Osteoblast (primary cell): ENCODE measurements at regions not wholly inside any gene's neighbourhood (a gene's known extent, or its start where the extent isn't known, plus 50 kb on each side); places are given as distances from the start of the nearest gene placed in this dataset.

ENCODE experiments used
- DNase-seq: peaks from one replicate; pipeline ENCODE4 v3.0.0; 2011; ENCODE audit warnings: low spot score, mixed read lengths; ENCODE audit not compliant: insufficient read length; ENCODE audit errors: missing footprints
- H2AFZ ChIP-seq: 2 replicates; pipeline ENCODE4 v1.6.0; 2011; ENCODE audit warnings: mild to moderate bottlenecking, low read length
- H3K27ac ChIP-seq: 2 replicates; pipeline ENCODE4 v1.5.1; 2011; ENCODE audit warnings: mild to moderate bottlenecking, low read depth, low read length, moderate library complexity
- H3K27me3 ChIP-seq: 2 replicates; pipeline ENCODE4 v1.6.0; 2012; ENCODE audit warnings: mild to moderate bottlenecking, control low read depth, inconsistent platforms, low read length, moderate library complexity; ENCODE audit not compliant: insufficient read depth
- H3K36me3 ChIP-seq: 2 replicates; pipeline ENCODE4 v1.5.1; 2011; ENCODE audit warnings: mild to moderate bottlenecking, low read length, control low read depth, moderate library complexity; ENCODE audit not compliant: insufficient read depth
- H3K4me1 ChIP-seq: 2 replicates; pipeline ENCODE4 v1.5.1; 2011; ENCODE audit warnings: mild to moderate bottlenecking, low read length, control low read depth, moderate library complexity; ENCODE audit not compliant: insufficient read depth
- H3K4me2 ChIP-seq: 2 replicates; pipeline ENCODE4 v1.6.0; 2011; ENCODE audit warnings: mild to moderate bottlenecking, low read length; ENCODE audit not compliant: insufficient read depth
- H3K4me3 ChIP-seq: fragments of 200-600 bp; sonication (generic); 3 replicates; pipeline ENCODE4 v1.5.1; 2012; ENCODE audit warnings: mild to moderate bottlenecking, low read length, inconsistent platforms; ENCODE audit not compliant: insufficient read depth
- H3K79me2 ChIP-seq: 2 replicates; pipeline ENCODE4 v1.6.0; 2012; ENCODE audit warnings: mild to moderate bottlenecking, low read length, control low read depth, inconsistent platforms; ENCODE audit not compliant: insufficient read depth
- H3K9me3 ChIP-seq: 2 replicates; pipeline ENCODE4 v1.5.1; 2011; ENCODE audit warnings: low read depth, low read length, control low read depth
- H4K20me1 ChIP-seq: 2 replicates; pipeline ENCODE4 v1.6.0; 2012; ENCODE audit warnings: mild to moderate bottlenecking, low read length, control low read depth; ENCODE audit not compliant: insufficient read depth
- TF ChIP-seq, protein P1 (sequence below): IDR thresholded peaks from 2 replicates; pipeline ENCODE4 v1.5.1; 2011; ENCODE audit warnings: mild to moderate bottlenecking, low read depth, low read length, moderate library complexity; ENCODE audit errors: extremely low read depth

- Histone ChIP-seq H3K4me2 (no peak overlapping the region), H3K36me3 (no peaks in the 10 kb centered on the region), H3K27me3 (no peaks in the 10 kb centered on the region), H3K79me2 (no peaks in the 10 kb centered on the region), H3K4me3 (no peak overlapping the region), H4K20me1 (no peaks in the 10 kb centered on the region), H3K9me3 (no peaks in the 10 kb centered on the region), H3K4me1 (no peaks in the 10 kb centered on the region), H3K27ac (no peak overlapping the region), H2AFZ (no peak overlapping the region)
- TF ChIP-seq, protein P1, sequence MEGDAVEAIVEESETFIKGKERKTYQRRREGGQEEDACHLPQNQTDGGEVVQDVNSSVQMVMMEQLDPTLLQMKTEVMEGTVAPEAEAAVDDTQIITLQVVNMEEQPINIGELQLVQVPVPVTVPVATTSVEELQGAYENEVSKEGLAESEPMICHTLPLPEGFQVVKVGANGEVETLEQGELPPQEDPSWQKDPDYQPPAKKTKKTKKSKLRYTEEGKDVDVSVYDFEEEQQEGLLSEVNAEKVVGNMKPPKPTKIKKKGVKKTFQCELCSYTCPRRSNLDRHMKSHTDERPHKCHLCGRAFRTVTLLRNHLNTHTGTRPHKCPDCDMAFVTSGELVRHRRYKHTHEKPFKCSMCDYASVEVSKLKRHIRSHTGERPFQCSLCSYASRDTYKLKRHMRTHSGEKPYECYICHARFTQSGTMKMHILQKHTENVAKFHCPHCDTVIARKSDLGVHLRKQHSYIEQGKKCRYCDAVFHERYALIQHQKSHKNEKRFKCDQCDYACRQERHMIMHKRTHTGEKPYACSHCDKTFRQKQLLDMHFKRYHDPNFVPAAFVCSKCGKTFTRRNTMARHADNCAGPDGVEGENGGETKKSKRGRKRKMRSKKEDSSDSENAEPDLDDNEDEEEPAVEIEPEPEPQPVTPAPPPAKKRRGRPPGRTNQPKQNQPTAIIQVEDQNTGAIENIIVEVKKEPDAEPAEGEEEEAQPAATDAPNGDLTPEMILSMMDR = no peak
- DNase-seq = no peak
Observed at GRCh38 chr14:82755476-82755875, 1221.8 kb upstream of the SEL1L start.

DNA sequence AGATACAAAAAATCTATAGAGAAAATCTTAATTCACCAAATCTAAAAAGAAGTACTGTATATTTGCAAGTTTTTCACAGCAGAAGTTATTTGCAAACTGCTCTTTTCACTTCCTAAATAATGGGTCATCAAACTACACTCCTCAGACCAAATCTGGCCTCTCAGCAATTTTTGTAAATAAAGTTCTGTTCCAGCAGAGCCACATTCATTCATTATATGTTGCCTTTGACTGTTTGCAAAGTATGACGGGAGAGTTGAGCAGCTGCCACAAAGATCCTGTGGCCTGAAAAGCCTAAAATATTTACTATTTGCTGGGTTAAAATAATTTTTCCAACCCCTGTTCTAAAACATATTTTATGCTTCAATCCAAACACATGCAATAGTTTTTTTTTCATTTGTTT is 1222.3 kb upstream of the SEL1L start:
- DNase-seq = no peak
- Histone ChIP-seq H3K4me1 (no peaks in the 10 kb centered on the region), H3K27ac (no peak overlapping the region), H2AFZ (no peak overlapping the region), H3K36me3 (no peaks in the 10 kb centered on the region), H4K20me1 (no peaks in the 10 kb centered on the region), H3K9me3 (no peaks in the 10 kb centered on the region), H3K4me2 (no peak overlapping the region), H3K27me3 (no peaks in the 10 kb centered on the region), H3K4me3 (no peak overlapping the region), H3K79me2 (no peaks in the 10 kb centered on the region)
- TF ChIP-seq, protein P1 = no peak

GRCh38 chr14:82757776-82758175 is 1224.1 kb upstream of the SEL1L start:
- Histone ChIP-seq H2AFZ (no peak overlapping the region), H3K4me3 (no peak overlapping the region), H3K4me2 (no peak overlapping the region), H4K20me1 (no peaks in the 10 kb centered on the region), H3K79me2 (no peaks in the 10 kb centered on the region), H3K27me3 (no peaks in the 10 kb centered on the region), H3K36me3 (no peaks in the 10 kb centered on the region), H3K4me1 (no peaks in the 10 kb centered on the region), H3K27ac (no peak overlapping the region), H3K9me3 (no peaks in the 10 kb centered on the region)
- TF ChIP-seq, protein P1 = no peak
- DNase-seq = no peak

DNA sequence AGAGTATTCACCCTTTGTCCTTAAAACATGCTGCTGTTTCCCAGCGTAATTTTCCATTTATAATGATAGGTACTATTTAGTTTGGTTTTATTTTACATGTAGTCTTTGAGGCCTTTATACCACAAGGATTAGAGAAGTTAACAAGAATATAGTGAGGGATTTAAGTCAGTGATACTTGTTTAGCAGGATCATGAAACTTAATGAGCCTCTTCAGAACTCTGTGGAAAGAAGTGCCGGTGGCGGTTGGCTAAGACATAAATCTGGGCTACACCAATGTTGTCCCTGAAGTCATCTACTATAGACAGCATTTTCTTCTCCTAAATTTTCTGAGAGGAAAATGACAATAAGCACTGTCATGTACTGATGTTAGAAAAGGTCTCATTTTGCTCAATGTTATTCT is 1226.0 kb upstream of the SEL1L start:
- Histone ChIP-seq H3K4me2 (no peak overlapping the region), H2AFZ (no peak overlapping the region), H3K79me2 (no peaks in the 10 kb centered on the region), H3K27me3 (no peaks in the 10 kb centered on the region), H3K4me1 (no peaks in the 10 kb centered on the region), H3K36me3 (no peaks in the 10 kb centered on the region), H4K20me1 (no peaks in the 10 kb centered on the region), H3K27ac (no peak overlapping the region), H3K4me3 (no peak overlapping the region), H3K9me3 (peaks cover 2% of the 10 kb centered on the region)
- DNase-seq = no peak
- TF ChIP-seq, protein P1 = no peak
